GM19025 (cell line): ENCODE measurements at regions not wholly inside any gene's neighbourhood (a gene's known extent, or its start where the extent isn't known, plus 50 kb on each side); places are given as distances from the start of the nearest gene placed in this dataset.
"Not testable (repeated sequence)": the region's sequence is repeated elsewhere in the genome, so short reads cannot be mapped to it uniquely, and the experiment has no call there.

ENCODE experiments used
- ATAC-seq: cut with Tn5 transposase; IDR thresholded peaks from one replicate; pipeline ENCODE4 v1.9.1; 2021; ENCODE audit warnings: mild to moderate bottlenecking, low read depth, moderate library complexity; ENCODE audit not compliant: unreplicated experiment

DNA sequence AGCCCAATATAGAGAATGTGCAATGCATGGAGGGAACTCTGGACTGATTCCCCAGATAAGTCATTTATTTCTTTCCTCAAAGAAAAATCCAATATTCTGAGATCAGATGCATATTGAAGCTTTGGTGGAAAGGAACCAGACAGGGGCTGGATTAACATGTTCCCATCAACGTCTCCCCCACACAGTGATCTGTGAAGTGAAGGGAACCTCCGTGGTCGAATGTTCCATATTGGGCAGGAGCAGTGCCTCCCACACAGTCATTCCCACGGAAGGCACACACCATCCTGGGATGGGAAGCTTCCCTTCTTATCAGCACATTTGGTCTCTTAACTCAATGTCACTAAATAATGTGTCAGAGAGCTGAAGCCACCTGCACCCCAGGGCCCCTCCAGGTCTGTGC lies 247.1 kb downstream of the BCL11B start:
- ATAC-seq, result no peak

DNA sequence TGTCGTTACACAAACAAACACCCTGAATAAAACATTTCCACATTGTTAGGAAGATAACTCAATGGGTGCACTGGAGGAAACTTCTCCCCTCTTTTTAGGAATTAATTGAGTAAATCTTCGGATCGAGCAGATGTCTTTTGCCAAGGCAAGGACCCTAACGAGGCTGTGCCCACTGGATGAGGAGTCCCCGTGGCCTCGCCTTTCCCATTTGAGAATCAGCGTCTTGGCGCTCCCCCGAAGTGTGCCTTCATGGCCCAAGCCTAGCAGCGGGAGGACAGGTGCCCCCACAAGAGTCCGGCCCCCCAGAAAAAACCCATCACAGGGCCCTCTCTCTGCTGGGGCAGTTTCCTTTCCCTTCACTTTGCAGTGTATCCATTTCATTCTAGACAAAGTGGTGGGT lies 246.6 kb downstream of the BCL11B start:
- ATAC-seq, result no peak

DNA sequence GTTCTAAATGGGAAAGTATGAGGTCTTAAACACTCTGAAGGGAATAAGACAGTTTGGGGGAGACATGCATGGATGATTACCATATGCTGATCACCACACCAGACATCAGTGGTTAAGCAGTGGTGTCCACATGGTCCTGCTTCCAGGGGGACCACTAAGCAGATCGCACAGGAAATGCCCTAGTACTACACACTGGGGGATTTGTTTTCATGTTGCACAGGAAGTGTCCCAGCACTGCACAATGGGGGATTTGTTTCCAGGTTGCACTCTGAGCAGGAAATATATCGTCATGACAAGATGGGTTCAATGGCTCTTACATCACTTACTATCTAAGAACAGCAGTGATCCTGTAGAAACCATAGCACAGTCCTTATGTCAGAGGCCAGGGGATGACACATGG lies 245.5 kb downstream of the BCL11B start:
- ATAC-seq, result no peak

DNA sequence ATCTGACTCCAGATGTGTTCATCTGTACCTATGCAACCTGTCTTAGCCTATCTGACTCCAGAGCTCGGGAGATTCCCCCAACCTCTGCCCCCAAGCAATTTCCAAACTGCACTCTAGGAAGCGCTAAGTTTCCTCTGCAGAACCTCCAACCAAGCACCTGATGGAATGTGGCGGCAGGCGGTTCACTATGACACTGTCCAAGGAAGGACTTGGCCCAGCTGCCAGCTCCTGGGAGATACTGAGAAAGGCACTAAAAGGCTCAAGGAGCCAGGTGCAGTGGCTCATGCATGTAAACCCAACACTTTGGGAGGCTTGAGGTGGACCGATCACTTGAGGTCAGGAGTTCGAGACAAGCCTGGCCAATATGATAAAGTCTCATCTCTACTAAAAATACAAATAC lies 244.0 kb downstream of the BCL11B start:
- no peak for ATAC-seq

DNA sequence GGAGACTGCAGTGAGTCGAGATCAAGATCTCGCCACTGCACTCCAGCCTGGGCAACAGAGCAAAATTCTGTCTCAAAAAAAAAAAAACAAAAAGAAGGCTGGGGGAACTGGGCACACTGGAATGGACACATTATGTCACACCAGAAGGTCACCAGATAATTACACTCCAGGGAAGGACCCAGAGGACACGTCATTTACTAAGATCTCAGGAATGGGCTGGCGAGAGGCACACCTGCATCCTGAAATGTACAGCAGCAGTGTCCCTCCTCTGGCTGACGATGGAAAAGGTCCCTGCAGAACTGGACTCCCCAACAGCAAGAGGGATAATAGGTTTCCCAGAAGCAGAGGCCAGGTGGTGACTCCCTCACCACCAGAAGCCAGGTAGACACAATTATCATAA lies 243.5 kb downstream of the BCL11B start:
- ATAC-seq, result no peak

DNA sequence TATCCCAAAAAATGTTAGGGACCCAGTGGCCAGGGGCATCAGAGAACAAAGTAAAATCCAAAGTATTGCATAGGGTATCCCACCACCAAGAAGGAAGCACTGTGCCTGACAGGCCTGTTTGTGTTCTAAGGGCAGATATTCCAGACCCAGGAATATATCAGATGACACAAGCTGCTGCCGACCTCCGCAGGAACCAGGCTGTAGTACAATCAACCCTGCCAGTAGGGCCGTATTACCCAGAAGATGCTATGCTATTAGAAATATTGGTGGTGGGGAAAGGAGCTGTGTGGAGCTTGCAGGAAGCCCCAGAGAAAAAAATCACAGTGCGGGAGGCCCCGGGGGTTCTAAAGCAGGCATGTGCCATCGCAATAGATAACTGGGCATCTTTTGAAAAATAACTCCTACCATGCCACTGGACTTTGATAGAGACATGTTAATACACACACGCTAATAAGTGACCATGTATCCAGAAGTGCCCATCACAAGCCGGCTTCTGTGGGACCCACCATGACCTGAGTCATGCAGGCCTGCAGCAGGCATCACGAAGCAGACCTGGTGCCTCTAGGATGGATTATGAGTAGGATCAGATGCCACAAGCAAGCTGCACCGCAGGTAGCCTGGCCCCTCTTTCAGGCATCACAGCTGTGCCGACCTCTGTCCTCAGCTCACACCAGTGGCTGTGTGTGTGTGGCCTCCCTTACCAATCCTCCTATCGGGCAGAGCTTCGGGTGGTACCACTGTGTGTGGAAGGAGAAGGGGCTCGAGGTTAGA lies 242.7 kb downstream of the BCL11B start:
- no peak for ATAC-seq

DNA sequence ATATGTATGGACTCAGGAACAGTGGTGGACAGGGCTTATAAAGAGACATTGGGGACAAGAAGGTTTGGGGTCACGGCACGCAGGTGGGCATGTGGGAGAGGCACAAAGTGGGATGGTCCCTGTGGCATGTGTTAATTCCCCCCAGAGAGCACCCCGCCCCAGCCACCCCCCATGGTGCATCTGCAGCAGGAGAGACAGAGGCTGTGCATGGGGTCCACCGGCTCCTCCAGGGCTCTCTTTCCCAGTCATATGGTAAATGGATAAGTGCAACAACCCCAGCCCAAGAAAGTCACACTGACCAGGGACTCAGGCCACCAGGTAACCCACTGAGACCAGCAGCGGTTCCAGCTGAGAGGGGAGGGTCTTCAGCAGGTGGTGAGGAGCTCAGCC lies 242.1 kb downstream of the BCL11B start:
- ATAC-seq, result no peak

DNA sequence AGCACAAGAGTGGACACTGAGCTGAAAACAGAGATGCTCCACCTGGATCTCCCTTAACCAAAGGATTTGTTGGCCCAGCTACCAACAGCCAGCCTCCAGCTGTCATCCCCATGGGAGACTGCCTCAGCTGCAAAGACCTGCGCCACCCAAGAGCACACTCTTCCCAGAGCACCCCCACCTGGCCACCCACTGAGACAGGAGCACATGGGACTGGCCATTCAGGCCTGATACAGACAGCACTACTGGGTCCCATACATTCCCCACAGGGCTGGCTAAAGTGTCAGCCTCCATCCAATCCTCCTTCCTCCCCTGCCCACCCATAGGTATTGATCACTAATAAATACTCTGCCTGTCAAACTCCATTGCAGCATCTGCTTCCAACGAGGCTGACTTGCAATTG lies 241.5 kb downstream of the BCL11B start:
- no peak for ATAC-seq

DNA sequence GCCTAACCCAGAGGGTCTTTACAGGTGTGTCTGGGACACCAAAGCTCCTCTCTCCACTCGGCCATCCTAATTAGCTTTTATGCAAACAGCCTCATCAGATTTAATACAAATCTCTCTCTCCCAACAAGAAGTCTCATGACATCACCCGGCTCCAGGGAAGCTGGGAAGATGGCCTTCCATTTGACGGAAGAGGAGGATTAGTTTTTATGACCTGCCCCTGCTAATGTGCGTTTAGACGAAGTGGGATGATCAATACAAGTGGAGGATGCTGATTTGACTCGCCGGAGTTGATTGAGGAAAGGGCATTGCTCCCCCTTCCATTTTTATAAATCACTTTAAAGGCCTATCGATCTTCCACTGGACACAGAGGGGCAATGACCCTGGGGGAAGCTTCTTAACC lies 239.2 kb downstream of the BCL11B start:
- no peak for ATAC-seq

DNA sequence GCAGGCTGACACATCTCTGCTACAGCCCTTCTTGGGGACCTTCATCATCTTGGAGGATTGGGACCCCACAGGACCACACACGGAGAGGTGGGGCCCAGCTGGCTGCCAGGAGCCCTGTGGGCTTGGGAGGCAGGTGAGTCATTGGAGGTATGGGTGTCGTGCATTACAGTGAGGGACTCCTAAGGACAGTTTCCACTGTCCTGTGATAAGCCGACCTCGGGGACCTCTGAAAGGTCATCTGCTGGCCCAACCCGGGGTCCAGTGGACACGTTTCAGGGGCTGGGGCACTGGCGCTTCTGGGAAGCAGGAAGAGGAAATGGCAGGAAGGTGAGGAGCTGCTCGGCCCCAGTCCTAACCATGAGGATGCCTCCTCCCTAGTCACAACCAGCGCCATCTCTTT lies 238.0 kb downstream of the BCL11B start:
- no peak for ATAC-seq

DNA sequence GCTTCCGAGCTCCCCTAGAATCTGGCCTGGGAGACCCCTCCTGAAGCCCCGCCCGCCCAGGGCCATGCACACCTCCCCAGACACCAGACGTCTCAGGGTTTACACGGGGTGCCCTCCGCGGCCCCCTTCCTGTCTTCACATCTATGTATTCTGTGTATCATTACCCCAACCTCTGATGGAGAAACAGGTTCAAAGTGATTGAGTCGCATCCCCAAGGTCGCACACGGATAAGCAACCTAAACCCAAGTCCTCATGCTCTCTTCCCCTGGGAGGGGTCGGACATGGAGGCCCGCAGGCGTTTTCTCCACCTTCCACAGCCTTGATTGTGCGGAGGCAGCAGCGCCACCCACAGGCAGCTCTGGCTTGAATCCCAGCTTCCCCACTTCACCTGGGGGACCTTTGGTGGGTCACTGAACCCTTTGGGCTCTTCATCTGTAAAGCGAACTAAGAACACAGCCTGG lies 237.3 kb downstream of the BCL11B start:
- no peak for ATAC-seq

DNA sequence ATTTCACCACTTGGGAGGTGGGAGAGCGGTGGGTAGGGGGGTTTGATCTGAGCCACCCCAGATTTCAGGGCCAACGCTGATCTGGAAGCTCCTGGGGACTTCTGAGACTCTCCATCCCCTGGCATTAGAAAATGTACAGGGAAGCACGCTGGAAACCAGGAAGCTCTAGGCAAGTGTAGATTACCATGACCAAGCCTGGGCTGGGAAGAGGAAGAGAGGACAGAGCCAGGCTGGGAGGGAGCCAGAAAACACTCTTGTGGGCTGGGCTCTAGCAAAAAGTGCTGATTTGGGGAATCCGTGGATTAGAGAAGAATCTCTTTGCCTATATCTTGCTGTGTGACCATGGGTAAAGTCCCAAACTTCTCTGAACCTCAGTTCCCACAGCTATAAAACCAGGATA lies 236.7 kb downstream of the BCL11B start:
- ATAC-seq, result no peak

DNA sequence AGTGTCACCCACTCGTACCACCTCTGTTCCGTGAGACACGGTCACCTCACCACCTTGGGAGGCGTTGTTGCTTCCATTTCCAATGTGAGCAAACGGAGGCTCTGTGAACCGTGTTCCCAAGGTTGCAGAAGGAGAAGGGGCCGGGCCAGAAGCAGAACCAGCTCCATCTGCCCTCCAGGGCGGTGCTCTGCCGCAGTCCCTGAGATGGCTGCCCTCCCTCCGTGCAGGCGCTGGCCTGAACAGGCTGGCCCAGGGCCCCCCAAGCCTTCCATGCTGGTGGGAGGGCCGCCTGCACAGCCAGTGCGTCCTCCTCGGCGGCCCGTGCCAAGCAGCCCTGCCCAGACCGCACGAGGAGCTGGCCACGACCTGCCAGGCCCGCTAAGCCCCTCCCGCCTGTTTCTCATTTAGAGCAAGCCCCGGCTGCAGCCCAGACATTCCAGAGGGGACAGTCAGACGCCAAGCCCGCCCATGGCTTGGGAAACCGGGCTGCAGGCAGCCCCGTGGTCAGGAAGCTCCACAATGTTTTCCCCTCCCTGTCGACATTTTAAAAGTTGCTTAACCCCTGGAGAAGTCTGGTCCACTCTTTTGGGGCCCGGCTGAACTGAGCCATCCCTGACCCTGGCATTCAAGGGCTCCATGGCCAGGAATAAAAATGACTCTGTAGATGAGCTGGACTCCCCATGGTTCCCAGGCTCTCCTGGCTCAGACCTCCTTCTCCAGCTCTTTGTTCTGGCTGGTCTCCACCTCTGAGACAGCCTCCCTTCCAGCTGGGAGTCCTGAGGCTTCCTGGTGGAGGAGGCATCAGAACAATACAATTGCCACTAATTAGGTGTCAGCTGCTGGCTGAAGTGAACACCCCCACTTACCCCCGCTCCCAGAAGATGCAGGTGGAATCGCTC lies 236.0 kb downstream of the BCL11B start:
- ATAC-seq, result no peak

DNA sequence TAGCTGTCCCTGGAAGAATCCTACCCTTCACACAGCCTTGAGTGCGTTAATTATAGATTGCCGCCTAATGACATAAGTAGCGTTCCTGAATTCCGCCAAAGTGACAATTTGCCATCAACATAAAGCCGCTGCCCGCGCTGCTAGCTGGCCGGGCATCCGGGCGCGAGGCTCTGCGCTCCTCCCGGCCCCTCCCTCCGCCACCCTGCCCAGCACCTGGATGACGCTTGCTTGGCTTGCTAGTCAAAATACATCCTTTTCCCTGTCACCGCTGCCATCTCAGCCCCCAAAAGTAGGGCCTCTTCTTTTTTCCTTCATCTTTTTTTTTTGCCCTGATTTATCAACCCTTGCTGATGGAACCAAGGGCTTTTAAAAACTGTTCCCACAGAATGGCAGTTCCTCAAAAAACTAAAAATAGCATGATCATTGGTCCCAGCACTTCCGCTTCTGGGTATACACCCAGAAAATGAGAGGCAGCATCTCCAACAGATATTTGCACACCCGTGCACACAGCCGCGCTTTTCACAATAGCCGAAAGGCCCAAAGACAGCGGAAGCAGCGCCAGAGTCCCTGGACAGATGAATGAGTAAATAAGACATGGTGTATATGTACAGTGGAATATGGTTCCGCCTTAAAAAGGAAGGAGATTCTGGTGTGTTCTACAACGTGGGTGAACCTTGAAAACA lies 235.2 kb downstream of the BCL11B start:
- no peak for ATAC-seq

DNA sequence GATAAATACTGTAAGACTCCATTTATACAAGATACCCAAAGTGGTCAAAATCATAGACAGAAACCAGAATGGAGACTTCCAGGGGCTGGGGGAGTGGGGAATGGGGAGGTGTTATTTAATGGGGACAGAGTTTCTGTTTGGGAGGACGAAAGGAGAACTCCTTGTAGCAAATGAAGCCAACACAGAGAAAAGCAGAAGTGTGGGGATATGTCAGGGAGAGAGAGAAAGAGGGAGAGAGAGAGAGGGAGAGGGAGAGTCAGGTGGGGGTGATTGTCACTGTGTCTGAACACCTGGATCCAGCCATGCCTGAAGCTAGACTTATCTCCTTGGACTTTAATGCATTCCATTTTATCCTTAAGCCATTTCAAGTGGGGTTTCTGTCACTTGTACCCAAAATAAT lies 234.7 kb downstream of the BCL11B start:
- ATAC-seq, result not testable (repeated sequence)

DNA sequence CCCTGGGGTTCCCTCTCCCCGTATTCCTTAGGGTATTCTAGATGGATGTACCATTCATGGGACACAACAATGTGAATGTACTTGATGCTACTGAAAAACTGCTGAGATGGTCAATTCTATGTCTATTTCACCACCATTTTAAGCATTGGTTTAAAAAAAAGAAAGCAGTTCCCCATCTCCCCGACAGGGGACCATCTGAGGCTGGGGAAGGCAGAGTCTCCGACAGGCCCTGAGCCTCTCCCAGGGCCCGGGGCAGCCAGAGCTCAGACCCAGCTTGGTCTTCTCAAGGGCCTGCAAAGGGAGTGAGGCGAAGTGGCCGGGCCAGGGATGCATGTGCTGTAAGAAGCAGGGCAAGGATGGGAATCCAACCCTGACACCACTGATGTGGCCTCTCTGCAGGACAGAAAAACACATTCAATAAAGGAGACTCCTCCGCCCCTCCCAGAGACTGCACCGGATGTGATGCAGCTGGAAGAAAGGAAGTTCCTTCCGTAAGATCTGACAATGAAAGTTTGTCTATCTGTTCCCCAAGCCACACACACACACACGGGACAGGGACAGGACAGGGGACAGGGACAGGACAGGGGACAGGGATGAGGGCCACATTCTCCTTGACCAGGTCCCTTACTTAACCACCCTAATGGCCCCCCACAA lies 234.1 kb downstream of the BCL11B start:
- no peak for ATAC-seq

DNA sequence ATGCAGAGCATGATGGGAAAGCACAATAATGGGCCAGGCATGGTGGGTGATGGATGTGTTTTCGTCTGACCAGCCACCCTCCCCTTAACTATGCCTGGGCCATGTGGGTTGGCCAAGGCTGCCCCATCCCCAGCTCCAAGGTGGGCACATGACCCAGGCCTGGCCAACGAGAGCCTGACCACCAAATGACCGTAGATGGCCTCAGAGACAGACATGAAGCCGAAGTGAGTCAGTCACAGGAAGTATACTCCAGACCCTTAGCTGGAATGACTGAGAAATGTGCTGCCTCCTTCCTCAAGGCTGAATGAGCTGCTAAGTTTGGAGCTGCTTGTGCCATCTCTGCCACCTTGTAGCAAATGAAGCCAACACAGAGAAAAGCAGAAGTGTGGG lies 233.6 kb downstream of the BCL11B start:
- ATAC-seq, result no peak

DNA sequence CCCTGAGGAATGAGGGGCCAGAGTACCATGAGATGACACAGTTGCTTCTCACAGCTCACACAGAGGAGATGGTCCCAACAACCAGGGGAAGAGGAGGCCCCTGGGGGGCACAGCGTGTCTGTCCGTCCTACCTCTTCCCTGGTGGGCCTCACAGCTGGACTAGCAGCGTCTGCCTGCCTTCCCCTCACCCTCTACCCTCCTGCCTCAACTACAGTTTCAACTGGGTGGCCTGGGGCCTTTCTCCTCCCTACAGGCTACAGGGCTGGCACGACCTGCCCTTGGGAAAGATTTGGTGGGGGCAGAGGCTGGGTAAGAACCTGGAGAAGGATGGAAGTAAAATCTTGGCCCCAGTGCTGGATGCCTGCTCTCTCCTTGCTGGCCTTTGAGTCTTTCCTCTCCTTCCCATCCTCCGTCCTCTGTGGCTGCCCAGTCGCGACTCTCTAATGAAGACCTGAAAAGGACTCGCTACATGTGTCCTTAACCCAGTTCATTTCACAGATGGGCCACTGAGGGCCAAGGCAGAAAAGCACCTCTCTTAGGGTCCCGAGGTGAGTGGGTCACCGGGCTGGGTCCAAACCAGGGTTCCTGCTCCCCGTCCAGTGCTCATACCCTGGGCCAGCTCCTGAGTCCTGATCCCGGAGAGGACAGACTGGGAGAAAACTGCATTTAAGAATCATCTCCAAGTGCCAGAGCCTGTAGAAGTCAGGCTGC lies 232.5 kb downstream of the BCL11B start:
- ATAC-seq, result no peak

DNA sequence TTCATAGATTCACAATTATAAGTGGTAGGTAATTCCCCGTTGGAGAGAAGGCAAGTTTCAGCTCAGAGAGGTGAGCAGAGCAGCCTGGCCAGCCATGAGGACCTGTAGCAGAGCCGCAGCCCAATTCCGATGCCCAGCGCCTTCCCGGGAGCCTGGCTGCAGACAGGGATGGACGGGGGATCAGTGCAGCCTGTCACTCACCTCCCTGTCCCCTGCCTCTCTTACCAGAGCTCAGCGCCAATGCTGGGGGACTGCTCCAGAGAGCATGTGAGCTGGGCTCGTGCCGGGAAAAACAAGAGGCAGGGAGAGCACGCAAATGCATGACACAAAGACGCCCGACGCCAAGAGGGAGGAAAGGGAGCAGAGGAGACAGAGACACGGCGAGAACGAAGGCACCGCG lies 231.9 kb downstream of the BCL11B start:
- ATAC-seq, result no peak

DNA sequence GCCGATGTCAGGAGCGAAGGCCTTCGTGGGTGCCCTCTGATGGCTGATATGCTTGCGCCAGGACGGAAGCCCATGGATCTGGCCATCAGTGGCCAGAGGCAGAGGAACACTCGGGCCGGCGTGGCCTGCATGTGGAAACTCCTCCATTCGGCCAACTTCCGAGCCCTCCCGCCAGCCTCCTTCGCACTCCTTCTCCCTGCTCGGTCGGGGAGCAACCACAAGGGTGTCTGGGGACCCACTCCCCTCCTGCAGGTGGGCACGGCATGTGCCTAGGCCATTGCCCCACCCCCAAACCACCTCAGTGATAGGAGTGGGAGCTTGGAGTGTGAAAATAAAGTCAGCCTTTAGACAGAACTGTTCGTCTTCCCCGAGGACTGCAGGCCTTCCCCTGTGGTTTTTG lies 231.3 kb downstream of the BCL11B start:
- ATAC-seq, result no peak
